ENCODE measurements at regions not wholly inside any gene's neighbourhood (a gene's known extent, or its start where the extent isn't known, plus 50 kb on each side); places are given as distances from the start of the nearest gene placed in this dataset.
"Not testable (repeated sequence)": the region's sequence is repeated elsewhere in the genome, so short reads cannot be mapped to it uniquely, and the experiment has no call there.

DNA sequence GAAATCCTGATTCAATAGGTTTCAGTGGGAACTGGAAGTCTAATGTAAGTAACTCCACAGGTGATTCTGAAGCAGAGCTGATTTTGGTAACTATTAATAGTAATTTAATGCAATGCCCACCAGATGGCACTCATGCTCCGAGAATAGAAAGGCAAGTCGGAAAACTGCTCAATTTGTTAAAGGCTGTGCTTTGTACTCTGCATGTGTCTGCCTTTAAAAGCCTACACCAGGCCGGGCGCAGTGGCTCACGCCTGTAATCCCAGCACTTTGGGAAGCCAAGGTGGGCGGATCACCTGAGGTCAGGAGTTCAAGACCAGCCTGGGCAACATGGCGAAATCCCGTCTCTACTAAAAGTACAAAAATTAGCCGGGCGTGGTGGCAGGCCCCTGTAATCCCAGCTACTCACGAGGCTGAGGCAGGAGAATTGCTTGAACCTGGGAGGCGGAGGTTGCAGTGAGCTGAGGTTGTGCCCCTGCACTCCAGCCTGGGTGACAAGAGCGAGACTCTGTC is 80.1 kb downstream of the OR13A1 start:
- TF ChIP-seq, protein P1, sequence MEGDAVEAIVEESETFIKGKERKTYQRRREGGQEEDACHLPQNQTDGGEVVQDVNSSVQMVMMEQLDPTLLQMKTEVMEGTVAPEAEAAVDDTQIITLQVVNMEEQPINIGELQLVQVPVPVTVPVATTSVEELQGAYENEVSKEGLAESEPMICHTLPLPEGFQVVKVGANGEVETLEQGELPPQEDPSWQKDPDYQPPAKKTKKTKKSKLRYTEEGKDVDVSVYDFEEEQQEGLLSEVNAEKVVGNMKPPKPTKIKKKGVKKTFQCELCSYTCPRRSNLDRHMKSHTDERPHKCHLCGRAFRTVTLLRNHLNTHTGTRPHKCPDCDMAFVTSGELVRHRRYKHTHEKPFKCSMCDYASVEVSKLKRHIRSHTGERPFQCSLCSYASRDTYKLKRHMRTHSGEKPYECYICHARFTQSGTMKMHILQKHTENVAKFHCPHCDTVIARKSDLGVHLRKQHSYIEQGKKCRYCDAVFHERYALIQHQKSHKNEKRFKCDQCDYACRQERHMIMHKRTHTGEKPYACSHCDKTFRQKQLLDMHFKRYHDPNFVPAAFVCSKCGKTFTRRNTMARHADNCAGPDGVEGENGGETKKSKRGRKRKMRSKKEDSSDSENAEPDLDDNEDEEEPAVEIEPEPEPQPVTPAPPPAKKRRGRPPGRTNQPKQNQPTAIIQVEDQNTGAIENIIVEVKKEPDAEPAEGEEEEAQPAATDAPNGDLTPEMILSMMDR (IDR thresholded peaks at IDR 0.05): peak; percentile 48 to 70 (median 56)
- TF ChIP-seq POLR2A (IDR thresholded peaks at IDR 0.05): not testable (repeated sequence)
